ENCODE measurements at regions not wholly inside any gene's neighbourhood (a gene's known extent, or its start where the extent isn't known, plus 50 kb on each side); places are given as distances from the start of the nearest gene placed in this dataset.

DNA sequence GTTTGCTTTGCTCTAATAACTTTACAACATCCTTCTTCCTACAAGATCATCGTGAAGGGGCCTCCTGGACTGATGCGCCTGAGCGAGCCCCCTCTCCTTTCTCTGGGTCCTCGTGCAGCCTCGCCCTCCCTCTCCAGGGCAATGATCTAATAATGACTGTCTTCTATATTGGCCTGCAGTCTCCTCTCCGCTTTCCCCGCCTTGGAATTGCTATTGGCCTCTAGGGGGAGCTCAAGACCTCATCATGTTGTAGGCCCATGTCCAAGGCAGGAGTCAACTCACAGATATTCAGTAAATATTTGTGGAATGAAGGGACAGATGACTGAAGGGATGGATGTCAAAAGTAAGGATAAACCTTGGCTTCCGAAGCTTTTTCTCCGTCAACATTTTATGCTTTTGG is 1180.3 kb downstream of the TYW1 start:
- H2AK5ac ChIP-seq (ENCODE audit: low read depth, low read length) = no peak overlapping the region
- no peaks in the 10 kb centered on the region for H3K27me3 ChIP-seq (replicated peaks in 1 of 4; ENCODE audit: control insufficient read depth in 3 of 4, extremely low read depth in 1 of 4, insufficient read depth in 3 of 4, low read length in 3 of 4)
- no peak overlapping the region for H2BK5ac ChIP-seq (ENCODE audit: low read depth, low read length)
- H3K27ac ChIP-seq (ENCODE audit: low read depth, low read length) = no peak overlapping the region
- no peaks in the 10 kb centered on the region; a peak in 1 of 7 replicates for H3K4me1 ChIP-seq (replicated peaks in 1 of 4; ENCODE audit: control insufficient read depth in 3 of 4, insufficient read depth in 4 of 4, low read length in 3 of 4)
- H3K14ac ChIP-seq (ENCODE audit: insufficient read length) = no peak overlapping the region
- H3K23me2 ChIP-seq (ENCODE audit: low read depth, low read length) = no peaks in the 10 kb centered on the region
- no peaks in the 10 kb centered on the region for H3K79me2 ChIP-seq (ENCODE audit: control insufficient read depth in 1 of 2, insufficient read depth in 2 of 2, low read length in 2 of 2)
- no peak overlapping the region for H4K5ac ChIP-seq (ENCODE audit: insufficient read length, low read depth, low read length)
- ChIA-PET POLR2A (ENCODE audit: partially characterized antibody) (interaction anchor here (0.6 kb wide), 1 partner anchor 148 kb away, joined by 3 read pairs; no protein-coding TSS in a partner anchor), CTCF (ENCODE audit: partially characterized antibody) (interaction anchor here (0.6 to 1.9 kb wide), 9 partner anchors 10 to 414 kb away, joined by 3 to 4 read pairs (median 3); no protein-coding TSS in a partner anchor)
- no peaks in the 10 kb centered on the region for H3K9me3 ChIP-seq (ENCODE audit: insufficient read depth in 2 of 2, low read depth in 1 of 2, low read length in 1 of 2)
- no peak overlapping the region for H3K56ac ChIP-seq (replicated peaks; ENCODE audit: insufficient read length, low read depth, low read length)
- H3K4ac ChIP-seq (replicated peaks; ENCODE audit: insufficient read length, low read depth, low read length) = no peak overlapping the region
- no peak overlapping the region for H3K18ac ChIP-seq (ENCODE audit: extremely low read depth, low read length)
- H3K4me3 ChIP-seq (ENCODE audit: extremely low read depth in 1 of 4, insufficient read depth in 2 of 4, low read depth in 3 of 4, low read length in 4 of 4) = no peak overlapping the region
- no peak overlapping the region for H2BK120ac ChIP-seq (replicated peaks; ENCODE audit: low read depth, low read length)
- no peaks in the 10 kb centered on the region for H3K36me3 ChIP-seq (ENCODE audit: control insufficient read depth in 2 of 4, insufficient read depth in 4 of 4, low read length in 3 of 4)
- H2BK12ac ChIP-seq (ENCODE audit: low read depth, low read length) = no peak overlapping the region
- H4K20me1 ChIP-seq (replicated peaks in 1 of 2; ENCODE audit: control insufficient read depth in 1 of 2, insufficient read depth in 2 of 2, low read length in 2 of 2) = no peaks in the 10 kb centered on the region
- WGBS, 2 experiments (ENCODE audit: extremely low coverage in 1 of 2, insufficient coverage in 1 of 2, insufficient read length in 1 of 2, insufficient replicate concordance in 2 of 2, low coverage in 1 of 2, low lambda C conversion rate in 2 of 2, missing lambda C conversion rate in 1 of 2) = 24% methylated on average over 9 of the region's 9 CpGs; no CpG with 5 or more reads in 1 of the 2 experiments
- FAIRE-seq (peak; percentile 90), DNase-seq (ENCODE audit: low read depth in 1 of 2, low spot score in 2 of 2) (peak; percentile 69 to 75)
- H4K8ac ChIP-seq (ENCODE audit: extremely low read depth, insufficient read depth, low read length) = no peak overlapping the region
- H3K79me1 ChIP-seq (ENCODE audit: low read depth, low read length) = no peaks in the 10 kb centered on the region
- no peak overlapping the region for H2AFZ ChIP-seq (ENCODE audit: low read length)
- H3K4me2 ChIP-seq (ENCODE audit: insufficient read depth in 1 of 2, low read depth in 2 of 2, low read length in 2 of 2) = no peak overlapping the region
- H2BK15ac ChIP-seq (ENCODE audit: low read length) = no peak overlapping the region
- H4K91ac ChIP-seq (replicated peaks; ENCODE audit: insufficient read length, low read length) = no peak overlapping the region
- no peak overlapping the region for H3K23ac ChIP-seq (ENCODE audit: insufficient read length)
- H2BK20ac ChIP-seq (ENCODE audit: low read length) = no peak overlapping the region
- H3K9ac ChIP-seq (replicated peaks in 1 of 4; ENCODE audit: extremely low read depth in 1 of 4, low read depth in 3 of 4, low read length in 3 of 4) = no peak overlapping the region
- TF ChIP-seq, protein P1, sequence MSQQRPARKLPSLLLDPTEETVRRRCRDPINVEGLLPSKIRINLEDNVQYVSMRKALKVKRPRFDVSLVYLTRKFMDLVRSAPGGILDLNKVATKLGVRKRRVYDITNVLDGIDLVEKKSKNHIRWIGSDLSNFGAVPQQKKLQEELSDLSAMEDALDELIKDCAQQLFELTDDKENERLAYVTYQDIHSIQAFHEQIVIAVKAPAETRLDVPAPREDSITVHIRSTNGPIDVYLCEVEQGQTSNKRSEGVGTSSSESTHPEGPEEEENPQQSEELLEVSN (IDR thresholded peaks at IDR 0.05) = peak; percentile 19; the same call in 1 of the 2 replicates
- TF ChIP-seq PHF8 (conservative IDR thresholded peaks at IDR 0.05; ENCODE audit: low read depth, low read length) (no peak), HDAC6 (IDR thresholded peaks at IDR 0.05; ENCODE audit: low read depth, low read length) (no peak), TEAD4 (IDR thresholded peaks at IDR 0.05; ENCODE audit: low read depth, low read length) (0 out of 2 replicates have a peak, but pooled peaks have one; percentile 6), ZNF274 (IDR thresholded peaks at IDR 0.05; ENCODE audit: borderline replicate concordance, extremely low read depth, low read length) (no peak), RAD21 (IDR thresholded peaks at IDR 0.05 in 1 of 2, conservative IDR thresholded peaks at IDR 0.05 in 1 of 2; ENCODE audit: low read depth in 2 of 2, low read length in 2 of 2) (peak; percentile 88 to 93), GABPA (IDR thresholded peaks at IDR 0.05; ENCODE audit: borderline replicate concordance, insufficient read depth, low read length) (no peak), CHD1 (IDR thresholded peaks at IDR 0.05; ENCODE audit: low read depth, low read length) (no peak), EGR1 (IDR thresholded peaks at IDR 0.05; ENCODE audit: borderline replicate concordance, low read depth, low read length) (no peak)
- TF ChIP-seq, protein P2, sequence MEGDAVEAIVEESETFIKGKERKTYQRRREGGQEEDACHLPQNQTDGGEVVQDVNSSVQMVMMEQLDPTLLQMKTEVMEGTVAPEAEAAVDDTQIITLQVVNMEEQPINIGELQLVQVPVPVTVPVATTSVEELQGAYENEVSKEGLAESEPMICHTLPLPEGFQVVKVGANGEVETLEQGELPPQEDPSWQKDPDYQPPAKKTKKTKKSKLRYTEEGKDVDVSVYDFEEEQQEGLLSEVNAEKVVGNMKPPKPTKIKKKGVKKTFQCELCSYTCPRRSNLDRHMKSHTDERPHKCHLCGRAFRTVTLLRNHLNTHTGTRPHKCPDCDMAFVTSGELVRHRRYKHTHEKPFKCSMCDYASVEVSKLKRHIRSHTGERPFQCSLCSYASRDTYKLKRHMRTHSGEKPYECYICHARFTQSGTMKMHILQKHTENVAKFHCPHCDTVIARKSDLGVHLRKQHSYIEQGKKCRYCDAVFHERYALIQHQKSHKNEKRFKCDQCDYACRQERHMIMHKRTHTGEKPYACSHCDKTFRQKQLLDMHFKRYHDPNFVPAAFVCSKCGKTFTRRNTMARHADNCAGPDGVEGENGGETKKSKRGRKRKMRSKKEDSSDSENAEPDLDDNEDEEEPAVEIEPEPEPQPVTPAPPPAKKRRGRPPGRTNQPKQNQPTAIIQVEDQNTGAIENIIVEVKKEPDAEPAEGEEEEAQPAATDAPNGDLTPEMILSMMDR (IDR thresholded peaks at IDR 0.05; ENCODE audit: control extremely low read depth in 1 of 3, insufficient read depth in 1 of 3, low read depth in 1 of 3, low read length in 3 of 3) = peak; percentile 40 to 73 (median 68)

All from H1 (cell line).